Keratinocyte (primary cell): ENCODE measurements at regions not wholly inside any gene's neighbourhood (a gene's known extent, or its start where the extent isn't known, plus 50 kb on each side); places are given as distances from the start of the nearest gene placed in this dataset.

Experiments
- DNase-seq: peaks from one replicate; pipeline ENCODE4 v3.0.0-alpha.2; 2011; ENCODE audit warnings: low read depth, missing footprints, low spot score
- FAIRE-seq: peaks from 2 replicates; lab custom pipeline; 2011; peaks lifted over from hg19 to GRCh38; lab: Jason Lieb, UNC
- H2AFZ ChIP-seq: 2 replicates; pipeline ENCODE4 v1.6.0; 2012; ENCODE audit warnings: low read length, control low read depth, inconsistent platforms; ENCODE audit not compliant: control insufficient read depth
- H3K27ac ChIP-seq: 2 replicates; pipeline ENCODE4 v1.5.1; 2011; ENCODE audit warnings: low read length; ENCODE audit not compliant: control insufficient read depth, insufficient read depth
- H3K27me3 ChIP-seq: 3 replicates; pipeline ENCODE4 v1.6.0; 2011; ENCODE audit warnings: low read length; ENCODE audit not compliant: control insufficient read depth, insufficient read depth; ENCODE audit errors: extremely low read depth
- H3K36me3 ChIP-seq, 2 experiments: 2 replicates in 1 of 2; 3 replicates in 1 of 2; pipeline ENCODE4 v1.5.1; 2011; ENCODE audit warnings: low read length in 2 of 2, mild to moderate bottlenecking in 1 of 2; ENCODE audit not compliant: control insufficient read depth in 2 of 2, insufficient read depth in 2 of 2; ENCODE audit errors: extremely low read depth in 1 of 2
- H3K4me1 ChIP-seq: 3 replicates; pipeline ENCODE4 v1.5.1; 2011; ENCODE audit warnings: low read length; ENCODE audit not compliant: control insufficient read depth, insufficient read depth; ENCODE audit errors: extremely low read depth
- H3K4me2 ChIP-seq: 3 replicates; pipeline ENCODE4 v1.6.0; 2011; ENCODE audit warnings: low read depth, low read length; ENCODE audit not compliant: control insufficient read depth, insufficient read depth; ENCODE audit errors: extremely low read depth
- H3K4me3 ChIP-seq, 3 experiments: fragments of 200-600 bp in 1 of 3; sonication (generic) in 1 of 3; 2 replicates in 2 of 3; 3 replicates in 1 of 3; pipeline ENCODE4 v1.5.1; 2011 to 2016; ENCODE audit warnings: low read length in 3 of 3, mild to moderate bottlenecking in 3 of 3, control low read depth in 2 of 3, inconsistent platforms in 1 of 3, low read depth in 1 of 3, mixed read lengths in 1 of 3, mixed run types in 1 of 3, moderate library complexity in 1 of 3; ENCODE audit not compliant: control insufficient read depth in 2 of 3, insufficient read depth in 2 of 3; ENCODE audit errors: extremely low read depth in 1 of 3
- H3K79me2 ChIP-seq: 2 replicates; pipeline ENCODE4 v1.6.0; 2012; ENCODE audit warnings: low read length; ENCODE audit not compliant: control insufficient read depth, insufficient read depth
- H3K9ac ChIP-seq: 3 replicates; pipeline ENCODE4 v1.6.0; 2011; ENCODE audit warnings: low read length; ENCODE audit not compliant: control insufficient read depth, insufficient read depth; ENCODE audit errors: extremely low read depth
- H3K9me1 ChIP-seq: 3 replicates; pipeline ENCODE4 v1.6.0; 2011; ENCODE audit warnings: low read length; ENCODE audit not compliant: control insufficient read depth, insufficient read depth; ENCODE audit errors: extremely low read depth
- H3K9me3 ChIP-seq: 2 replicates; pipeline ENCODE4 v1.5.1; 2012; ENCODE audit warnings: low read depth, low read length; ENCODE audit not compliant: control insufficient read depth
- H4K20me1 ChIP-seq: 3 replicates; pipeline ENCODE4 v1.6.0; 2011; ENCODE audit warnings: low read length; ENCODE audit not compliant: control insufficient read depth, insufficient read depth; ENCODE audit errors: extremely low read depth
- CTCF ChIP-seq, 3 experiments: IDR thresholded peaks in 1 of 3; conservative IDR thresholded peaks in 1 of 3; optimal IDR thresholded peaks in 1 of 3; 2 replicates in 2 of 3; 3 replicates in 1 of 3; pipeline versions ENCODE3 to v1.5.1; 2011; ENCODE audit warnings: low read length in 3 of 3, mild to moderate bottlenecking in 3 of 3, moderate library complexity in 2 of 3, control low read depth in 1 of 3, inconsistent platforms in 1 of 3; ENCODE audit not compliant: insufficient read depth in 2 of 3; ENCODE audit errors: extremely low read depth in 1 of 3
- EZH2 ChIP-seq: IDR thresholded peaks from one replicate; pipeline ENCODE4 v1.6.1; 2012; ENCODE audit warnings: inconsistent platforms, mild to moderate bottlenecking, low read length, moderate library complexity
- dilution Hi-C: fragments of 300-500 bp; cut with MboI; formaldehyde crosslinking; loops from one replicate; pipeline ENCODE4 v1.7.0; 2020; ENCODE audit warnings: low sequenced_read_pairs; ENCODE audit not compliant: extremely low pct_ligation_motif_present

GRCh38 chr5:125894383-125894782, 528.8 kb upstream of the GRAMD2B start:
- Histone ChIP-seq H3K27me3 (no peaks in the 10 kb centered on the region), H3K9me3 (no peaks in the 10 kb centered on the region), H3K9me1 (no peaks in the 10 kb centered on the region), H2AFZ (peak overlapping the region; percentile 65), H3K4me1 (peaks cover 27% of the 10 kb centered on the region), H3K27ac (no peak overlapping the region), H3K4me2 (peak overlapping the region; percentile 31), H3K36me3 (no peaks in the 10 kb centered on the region), H3K9ac (no peak overlapping the region), H3K4me3 (no peak overlapping the region), H4K20me1 (no peaks in the 10 kb centered on the region), H3K79me2 (no peaks in the 10 kb centered on the region)
- FAIRE-seq (peak; percentile 87), DNase-seq (no peak)
- TF ChIP-seq EZH2, result no peak
- no peak for TF ChIP-seq CTCF (optimal IDR thresholded peaks at IDR 0.05 in 1 of 3, IDR thresholded peaks at IDR 0.05 in 1 of 3, conservative IDR thresholded peaks at IDR 0.05 in 1 of 3; ENCODE audit: extremely low read depth in 1 of 3, insufficient read depth in 2 of 3, low read length in 3 of 3)
- dilution Hi-C loops, result no loop called here

GRCh38 chr5:125896368-125896767, 526.8 kb upstream of the GRAMD2B start:
- no peak overlapping the region for H3K4me3 ChIP-seq
- no peak for FAIRE-seq
- H3K9me3 ChIP-seq, result no peaks in the 10 kb centered on the region
- H2AFZ ChIP-seq, result no peak overlapping the region
- H3K79me2 ChIP-seq, result no peaks in the 10 kb centered on the region
- H4K20me1 ChIP-seq, result no peaks in the 10 kb centered on the region
- no peak overlapping the region for H3K9ac ChIP-seq
- no peaks in the 10 kb centered on the region for H3K9me1 ChIP-seq
- no peak for DNase-seq
- H3K36me3 ChIP-seq, result no peaks in the 10 kb centered on the region
- H3K27me3 ChIP-seq, result no peaks in the 10 kb centered on the region
- dilution Hi-C loops, result no loop called here
- no peak overlapping the region for H3K4me2 ChIP-seq
- peaks cover 10% of the 10 kb centered on the region for H3K4me1 ChIP-seq
- TF ChIP-seq CTCF (optimal IDR thresholded peaks at IDR 0.05 in 1 of 3, IDR thresholded peaks at IDR 0.05 in 1 of 3, conservative IDR thresholded peaks at IDR 0.05 in 1 of 3; ENCODE audit: extremely low read depth in 1 of 3, insufficient read depth in 2 of 3, low read length in 3 of 3) (no peak), EZH2 (no peak)
- H3K27ac ChIP-seq, result no peak overlapping the region
